ENCODE measurements at regions not wholly inside any gene's neighbourhood (a gene's known extent, or its start where the extent isn't known, plus 50 kb on each side); places are given as distances from the start of the nearest gene placed in this dataset.

GRCh38 chr20:19112828-19113227, 99.6 kb upstream of the SLC24A3 start:
- no peak overlapping the region for H3K4me3 ChIP-seq (ENCODE audit: low read depth, low read length)
- TF ChIP-seq, protein P1, sequence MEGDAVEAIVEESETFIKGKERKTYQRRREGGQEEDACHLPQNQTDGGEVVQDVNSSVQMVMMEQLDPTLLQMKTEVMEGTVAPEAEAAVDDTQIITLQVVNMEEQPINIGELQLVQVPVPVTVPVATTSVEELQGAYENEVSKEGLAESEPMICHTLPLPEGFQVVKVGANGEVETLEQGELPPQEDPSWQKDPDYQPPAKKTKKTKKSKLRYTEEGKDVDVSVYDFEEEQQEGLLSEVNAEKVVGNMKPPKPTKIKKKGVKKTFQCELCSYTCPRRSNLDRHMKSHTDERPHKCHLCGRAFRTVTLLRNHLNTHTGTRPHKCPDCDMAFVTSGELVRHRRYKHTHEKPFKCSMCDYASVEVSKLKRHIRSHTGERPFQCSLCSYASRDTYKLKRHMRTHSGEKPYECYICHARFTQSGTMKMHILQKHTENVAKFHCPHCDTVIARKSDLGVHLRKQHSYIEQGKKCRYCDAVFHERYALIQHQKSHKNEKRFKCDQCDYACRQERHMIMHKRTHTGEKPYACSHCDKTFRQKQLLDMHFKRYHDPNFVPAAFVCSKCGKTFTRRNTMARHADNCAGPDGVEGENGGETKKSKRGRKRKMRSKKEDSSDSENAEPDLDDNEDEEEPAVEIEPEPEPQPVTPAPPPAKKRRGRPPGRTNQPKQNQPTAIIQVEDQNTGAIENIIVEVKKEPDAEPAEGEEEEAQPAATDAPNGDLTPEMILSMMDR (IDR thresholded peaks at IDR 0.05; ENCODE audit: borderline replicate concordance, insufficient read depth, low read depth, low read length), result no peak

DNA sequence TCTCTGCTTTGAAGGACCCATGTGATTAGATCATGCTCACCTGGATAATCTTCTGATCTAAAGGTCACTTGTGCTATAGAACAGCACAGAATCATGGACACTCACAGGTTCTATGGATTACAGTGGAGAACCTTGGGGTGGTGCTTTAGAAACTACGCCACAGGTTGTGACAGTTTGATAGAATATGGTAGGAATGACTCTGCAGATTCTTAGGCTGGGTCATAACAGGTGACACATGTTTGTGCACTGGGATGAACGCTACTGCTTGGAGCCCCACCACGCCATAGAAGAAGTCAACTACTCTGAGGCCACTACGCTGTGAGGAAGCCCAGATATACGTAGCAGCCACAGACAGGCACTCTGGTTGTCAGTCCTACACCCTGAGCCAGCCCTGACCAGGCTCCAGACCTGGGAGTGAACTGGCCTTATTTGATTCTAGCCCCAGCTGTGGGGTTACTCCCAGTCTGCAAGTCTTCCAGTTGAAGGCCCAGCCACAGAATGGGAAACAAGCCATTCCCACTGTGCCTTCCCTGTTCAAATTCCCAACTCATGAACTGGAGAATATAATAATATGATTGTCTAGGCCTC, 99.0 kb upstream of the SLC24A3 start:
- H3K4me3 ChIP-seq (ENCODE audit: low read depth, low read length), result no peak overlapping the region
- TF ChIP-seq, protein P1 (IDR thresholded peaks at IDR 0.05; ENCODE audit: borderline replicate concordance, insufficient read depth, low read depth, low read length), result no peak

DNA sequence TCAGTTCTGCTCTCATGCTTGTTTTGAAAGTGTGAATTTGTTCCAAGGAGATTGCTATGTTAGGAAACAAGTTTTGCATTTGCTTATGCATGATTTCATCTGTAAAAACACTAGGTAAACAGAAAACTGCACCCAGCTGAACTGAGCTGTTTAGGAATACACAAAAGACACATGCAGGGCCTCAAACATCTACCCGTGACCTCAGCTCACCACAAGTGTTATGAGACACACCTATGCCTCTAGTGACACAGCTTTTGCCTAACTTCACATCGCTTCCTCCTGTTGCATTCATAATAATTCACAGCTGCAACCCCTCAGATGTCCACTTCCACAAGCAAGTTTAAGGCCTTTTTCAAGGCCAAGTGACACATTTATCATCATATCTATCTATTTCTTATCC, 98.0 kb upstream of the SLC24A3 start:
- TF ChIP-seq, protein P1 (IDR thresholded peaks at IDR 0.05; ENCODE audit: borderline replicate concordance, insufficient read depth, low read depth, low read length), result no peak
- H3K4me3 ChIP-seq (ENCODE audit: low read depth, low read length), result no peak overlapping the region

DNA sequence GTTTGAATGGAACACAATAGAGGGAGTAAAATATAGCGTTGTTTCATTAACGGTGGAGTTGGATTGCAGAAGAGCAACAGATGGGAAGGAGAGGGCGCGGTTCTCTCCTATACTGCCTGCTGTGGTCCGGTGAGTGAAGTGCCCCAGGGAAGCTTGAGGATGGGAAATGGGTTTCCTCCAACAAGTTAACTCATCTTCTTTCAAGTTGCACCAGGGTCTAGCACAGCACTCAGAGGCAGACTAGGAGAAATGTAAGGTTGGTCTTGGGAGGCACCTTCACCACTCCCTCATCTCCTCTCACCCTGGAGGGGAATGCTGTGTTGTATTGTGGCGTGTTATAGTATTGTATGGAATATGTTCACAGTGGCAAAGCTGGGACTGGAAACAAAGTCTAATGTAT, 96.9 kb upstream of the SLC24A3 start:
- TF ChIP-seq, protein P1 (IDR thresholded peaks at IDR 0.05; ENCODE audit: borderline replicate concordance, insufficient read depth, low read depth, low read length), result no peak
- no peak overlapping the region for H3K4me3 ChIP-seq (ENCODE audit: low read depth, low read length)

DNA sequence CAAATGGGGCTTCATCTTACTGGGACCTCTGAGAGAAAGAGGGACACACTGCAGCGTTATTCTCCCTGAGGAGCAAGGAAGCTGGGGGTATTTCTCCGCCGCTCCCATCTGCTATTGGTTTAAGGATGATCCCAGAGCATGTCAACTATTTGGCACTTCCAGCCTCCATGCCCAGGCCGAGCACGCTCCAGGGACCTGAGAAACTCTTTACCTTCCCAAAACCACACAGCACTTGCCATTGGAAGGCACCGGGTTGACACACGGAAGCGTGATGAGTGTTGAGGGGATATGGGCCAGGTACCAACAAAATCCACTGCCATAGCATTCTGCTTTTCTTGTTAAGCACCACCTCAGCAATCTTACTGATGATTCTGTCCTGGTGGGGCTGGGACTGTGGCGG, 92.4 kb upstream of the SLC24A3 start:
- TF ChIP-seq, protein P1 (IDR thresholded peaks at IDR 0.05; ENCODE audit: borderline replicate concordance, insufficient read depth, low read depth, low read length), result no peak
- H3K4me3 ChIP-seq (ENCODE audit: low read depth, low read length), result no peak overlapping the region

DNA sequence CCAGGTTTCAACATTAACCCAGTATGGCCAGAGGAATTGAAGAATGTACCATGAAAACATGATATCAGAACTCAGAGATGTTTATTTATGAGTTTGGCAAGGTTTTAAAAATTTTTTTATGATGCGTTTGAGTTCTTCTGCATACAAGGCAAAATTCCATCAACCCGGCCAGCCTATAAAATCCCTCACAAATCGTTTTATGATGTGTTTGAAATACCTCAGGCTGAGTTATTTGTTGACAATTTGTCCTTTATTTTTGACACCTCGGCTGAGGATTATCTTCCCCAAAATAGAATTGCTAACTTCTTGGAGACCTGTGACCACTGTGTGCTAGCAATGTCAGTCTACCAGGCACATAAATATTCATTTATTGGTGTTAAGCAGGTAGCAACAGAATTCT, 91.9 kb upstream of the SLC24A3 start:
- TF ChIP-seq, protein P1 (IDR thresholded peaks at IDR 0.05; ENCODE audit: borderline replicate concordance, insufficient read depth, low read depth, low read length), result no peak

DNA sequence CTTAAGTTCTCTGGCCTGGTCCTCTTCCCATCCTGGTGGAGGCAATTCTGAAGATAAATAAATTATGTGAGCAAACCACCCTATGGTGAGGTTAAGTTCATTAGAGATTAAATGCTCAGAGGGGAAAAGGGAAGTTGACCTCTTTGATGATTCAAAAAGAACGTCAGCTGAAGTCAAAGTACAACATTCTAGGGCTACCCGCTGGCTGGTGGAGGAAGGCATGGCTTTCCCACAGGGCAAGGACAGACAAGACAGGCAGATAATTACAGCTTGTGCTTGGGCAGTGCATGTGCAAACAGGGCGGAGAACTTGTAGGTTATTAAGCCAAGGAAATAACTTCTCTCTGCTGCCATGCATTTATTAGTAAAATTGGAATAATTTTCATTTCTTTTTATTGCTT, 91.0 kb upstream of the SLC24A3 start:
- no peak overlapping the region for H3K4me3 ChIP-seq (ENCODE audit: low read depth, low read length)
- TF ChIP-seq, protein P1 (IDR thresholded peaks at IDR 0.05; ENCODE audit: borderline replicate concordance, insufficient read depth, low read depth, low read length), result no peak

More for the DNA sequence above, 91.9 kb upstream of the SLC24A3 start:
- no peak overlapping the region for H3K4me3 ChIP-seq (ENCODE audit: low read depth, low read length)
